Right lung (tissue), 2 donors: ENCODE measurements at regions not wholly inside any gene's neighbourhood (a gene's known extent, or its start where the extent isn't known, plus 50 kb on each side); places are given as distances from the start of the nearest gene placed in this dataset.
"Not testable (repeated sequence)": the region's sequence is repeated elsewhere in the genome, so short reads cannot be mapped to it uniquely, and the experiment has no call there.

Source experiments
- DNase-seq, 2 donors: peaks; one replicate each; pipeline ENCODE4 v3.0.0-alpha.2; 2013

- no peak for DNase-seq
Observed at GRCh38 chr6:37580176-37580955, 80.7 kb upstream of the CCDC167 start.

DNA sequence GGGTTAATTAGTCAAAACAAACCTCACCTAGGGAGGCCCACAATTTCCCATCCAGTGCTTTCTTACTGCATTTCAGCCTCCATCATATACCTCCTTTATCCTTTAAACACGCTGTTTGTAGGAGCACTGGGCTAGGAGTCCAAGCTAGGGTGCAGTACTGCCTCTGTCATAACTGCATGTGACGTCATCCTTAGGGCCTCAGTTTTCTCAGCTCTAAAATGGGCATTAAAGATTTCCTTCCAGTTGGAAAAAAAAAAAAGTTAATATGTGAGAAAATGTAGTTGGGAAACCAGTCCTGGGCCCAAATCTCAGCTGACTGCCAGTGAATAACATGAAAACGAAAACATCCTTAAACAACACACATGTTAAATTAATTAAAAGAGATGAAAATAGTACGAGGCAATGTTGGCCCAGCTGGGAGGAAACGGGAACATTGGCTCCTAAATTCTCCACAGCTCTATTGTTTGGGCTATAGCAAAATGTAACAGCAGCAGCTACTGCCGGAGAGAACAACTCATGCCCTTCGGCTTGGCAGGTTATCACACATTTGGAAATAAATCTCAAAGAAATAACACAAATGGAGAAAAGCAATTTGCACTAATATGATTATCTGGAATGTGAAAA, 79.9 kb upstream of the CCDC167 start:
- no peak for DNase-seq

DNA sequence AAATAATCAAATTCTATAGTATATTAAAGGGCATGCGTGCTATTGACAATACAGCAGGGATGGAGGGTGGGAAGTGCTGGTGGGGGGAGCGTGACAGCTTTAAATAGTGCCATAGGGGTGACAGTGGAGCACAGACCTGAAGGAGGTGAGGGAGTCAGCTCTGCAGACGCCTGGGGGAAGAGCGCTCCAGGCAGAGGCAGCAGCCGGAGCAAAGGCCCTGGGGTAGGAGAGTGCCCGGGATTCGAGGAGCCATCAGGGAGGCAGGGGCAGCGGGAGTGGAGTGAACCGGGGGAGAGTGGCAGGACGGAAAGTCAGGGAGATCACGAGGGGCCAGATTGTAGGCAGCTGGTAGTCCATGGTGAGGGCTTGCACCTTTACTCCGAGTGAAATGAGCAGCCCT, 78.4 kb upstream of the CCDC167 start:
- DNase-seq = no peak

DNA sequence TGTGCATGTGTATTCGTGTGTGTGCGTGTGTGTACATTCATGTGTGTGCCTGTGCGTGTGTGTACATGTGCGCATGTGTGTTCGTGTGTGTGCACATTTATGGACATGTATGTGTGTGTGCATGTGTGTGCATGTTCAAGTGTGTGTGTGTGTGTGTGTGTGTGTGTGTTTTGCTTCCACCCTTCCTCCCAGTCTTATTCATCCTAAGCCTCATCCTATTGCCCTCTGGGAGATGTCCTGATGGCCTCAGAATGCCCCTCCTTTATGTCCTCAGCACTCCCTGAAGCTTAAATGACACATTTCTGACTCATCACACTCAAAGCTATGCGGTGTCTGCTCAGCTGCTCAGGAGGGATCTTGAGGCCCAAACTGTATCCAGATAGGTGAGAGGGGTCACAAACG, 76.6 kb upstream of the CCDC167 start:
- no peak for DNase-seq

- DNase-seq = no peak
Observed at GRCh38 chr6:37575221-37575620, 75.5 kb upstream of the CCDC167 start.

DNA sequence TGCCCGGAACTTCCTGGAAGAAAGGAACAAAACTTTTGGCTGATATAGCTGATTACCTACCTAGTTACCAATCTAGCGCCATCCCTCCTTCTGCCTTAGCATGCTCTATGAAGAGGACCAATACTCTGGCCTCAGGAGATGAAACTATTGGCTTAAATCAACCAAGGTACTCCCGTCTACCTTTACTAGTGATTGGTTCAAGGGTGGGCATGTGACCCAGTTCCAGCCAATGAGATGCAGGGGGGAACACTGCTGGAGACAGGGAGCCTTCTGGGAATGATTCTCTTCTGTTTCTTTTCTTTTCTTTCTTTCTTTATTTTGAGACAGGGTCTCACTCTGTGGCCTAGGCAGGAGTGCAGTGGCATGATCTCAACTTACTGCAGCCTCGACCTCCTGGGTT, 72.6 kb upstream of the CCDC167 start:
- no peak for DNase-seq

DNA sequence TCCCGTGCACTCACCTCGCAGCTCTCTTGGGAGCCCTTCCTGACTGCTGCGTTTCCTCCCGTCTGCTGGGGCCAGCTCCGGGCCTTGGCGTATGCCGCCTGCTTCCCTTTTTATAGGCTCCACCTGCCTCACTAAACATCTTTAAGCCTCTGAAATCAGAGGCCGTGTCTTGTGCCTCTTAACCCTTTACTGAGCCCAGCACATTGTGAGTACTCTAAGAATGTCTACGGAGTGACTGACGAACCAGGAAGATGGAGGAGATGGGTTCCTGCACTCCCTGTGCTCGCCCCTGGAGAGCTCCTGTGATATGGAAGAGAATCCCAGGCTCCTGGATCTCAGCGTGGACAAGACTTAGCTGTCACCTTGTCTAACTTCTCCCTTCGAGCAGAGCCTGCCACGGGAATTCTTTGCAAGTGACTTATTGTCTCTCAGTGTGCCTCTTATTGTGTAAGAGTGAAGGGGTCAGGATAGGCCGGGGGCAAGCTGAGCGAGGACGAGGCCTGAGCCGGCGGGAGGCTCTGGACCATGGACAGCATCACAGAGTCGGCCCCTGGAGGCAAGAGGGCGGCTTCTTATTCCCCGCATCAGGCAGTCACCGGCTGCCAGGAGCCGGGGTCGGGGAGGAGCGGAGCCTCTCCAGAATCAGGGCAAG, 70.9 kb upstream of the CCDC167 start:
- no peak for DNase-seq

DNA sequence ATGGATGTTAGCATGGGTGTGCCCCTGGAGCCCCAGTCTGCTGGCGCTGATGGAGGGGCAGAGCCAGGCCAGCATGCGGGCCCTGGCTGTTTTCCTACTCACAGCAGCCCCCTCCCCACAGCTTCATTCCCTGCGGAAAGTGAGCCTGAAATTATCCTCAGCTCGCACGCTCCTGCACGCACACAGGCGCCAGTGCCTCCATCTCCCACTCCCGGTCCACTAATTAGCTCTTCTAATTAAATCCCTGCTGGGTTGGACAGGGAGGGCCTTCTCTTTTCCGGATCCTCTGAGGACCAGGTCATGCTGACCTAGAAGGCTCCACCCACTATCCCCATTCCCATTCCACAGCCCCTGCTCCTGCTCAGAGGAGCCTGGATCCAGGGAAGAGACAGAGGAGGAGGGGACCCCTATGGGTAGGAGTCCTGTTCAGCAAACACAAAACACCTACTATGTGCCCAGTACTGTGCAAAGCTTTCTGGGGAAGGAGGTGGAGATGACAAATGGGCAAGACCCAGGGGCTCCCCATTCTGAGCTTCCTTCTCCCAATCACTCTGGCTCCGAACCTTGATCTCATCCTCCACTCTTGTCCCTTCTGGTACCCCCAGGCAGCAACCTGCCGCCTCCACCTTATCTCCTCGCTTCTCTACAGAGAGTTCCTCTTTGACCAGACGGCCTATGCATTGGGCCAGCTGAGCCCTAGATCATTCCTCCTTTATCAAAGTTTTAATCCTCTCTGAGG, 70.2 kb upstream of the CCDC167 start:
- no peak for DNase-seq

- no peak for DNase-seq
Observed at GRCh38 chr6:37569317-37569716, 69.6 kb upstream of the CCDC167 start.

GRCh38 chr6:37566950-37567349, 67.3 kb upstream of the CCDC167 start:
- no peak for DNase-seq

GRCh38 chr6:37566111-37566949, 66.6 kb upstream of the CCDC167 start:
- DNase-seq = peak; percentile 39 to 41

GRCh38 chr6:37565267-37566110, 65.8 kb upstream of the CCDC167 start:
- peak in 1 of 2 donors; percentile 24 for DNase-seq

- not testable (repeated sequence) for DNase-seq
Observed at GRCh38 chr6:37562926-37563288, 63.2 kb upstream of the CCDC167 start.

GRCh38 chr6:37561361-37561760, 61.7 kb upstream of the CCDC167 start:
- DNase-seq = no peak

GRCh38 chr6:37560737-37561103, 61.0 kb upstream of the CCDC167 start:
- no peak for DNase-seq

- DNase-seq = no peak
Observed at GRCh38 chr6:37559501-37559900, 59.8 kb upstream of the CCDC167 start.

DNA sequence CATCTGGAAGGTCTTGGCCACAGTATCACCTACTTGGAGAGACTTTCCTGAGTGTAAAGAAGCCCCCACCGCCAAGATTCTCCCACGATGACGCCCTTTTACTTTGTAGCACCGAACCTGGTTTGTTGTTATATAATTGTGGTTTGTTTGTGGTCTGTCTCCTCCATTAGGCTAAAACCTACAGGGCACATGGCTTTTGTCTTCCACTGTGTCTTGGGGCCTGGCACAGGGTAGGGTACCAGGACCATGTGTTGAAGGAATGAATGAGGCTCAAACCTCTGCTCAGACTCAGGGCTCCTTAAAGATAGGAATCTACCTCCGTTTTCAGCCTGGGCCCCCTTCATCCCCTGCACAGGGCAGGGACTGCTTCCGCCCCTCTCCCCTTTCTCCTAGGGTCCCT, 59.4 kb upstream of the CCDC167 start:
- no peak for DNase-seq

DNA sequence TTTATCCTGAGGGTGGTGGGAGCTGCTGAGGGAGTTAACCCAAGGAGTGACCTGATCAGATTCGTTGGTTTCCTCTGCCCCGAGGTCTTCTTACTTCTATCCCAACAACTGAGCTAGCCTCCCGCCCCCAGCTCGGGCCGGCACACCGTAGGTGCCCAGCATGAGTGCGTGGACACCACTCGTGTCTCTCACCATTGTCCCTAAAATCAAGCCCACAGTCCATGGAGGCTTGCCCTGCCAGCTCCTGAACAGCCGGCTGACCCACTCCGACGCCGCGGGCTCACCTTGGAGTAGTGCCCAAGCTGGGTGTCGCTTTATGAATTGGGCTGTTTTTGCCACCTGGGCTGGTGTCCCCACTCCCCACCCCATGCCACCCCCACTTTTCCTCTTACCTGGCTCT, 59.0 kb upstream of the CCDC167 start:
- no peak for DNase-seq

DNA sequence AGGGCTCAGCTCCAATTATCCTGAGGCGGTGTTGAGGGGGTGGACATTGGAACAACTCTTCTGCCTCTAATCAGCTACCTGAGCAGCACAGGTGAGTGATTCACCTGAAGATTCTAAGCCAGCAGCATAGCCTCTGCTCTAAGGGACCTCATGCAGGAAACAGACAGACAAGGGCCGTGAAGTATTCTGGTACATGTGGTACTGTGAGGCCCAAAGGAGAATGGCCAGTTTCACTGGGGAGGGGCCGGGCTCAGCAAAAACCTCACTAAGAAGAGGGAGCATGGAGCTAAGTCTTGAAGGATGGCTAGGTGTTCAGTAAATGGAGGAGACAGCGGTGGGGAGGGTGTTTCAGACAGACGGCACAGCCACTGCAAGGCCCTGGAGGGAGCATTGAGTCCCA, 58.5 kb upstream of the CCDC167 start:
- DNase-seq = no peak

DNA sequence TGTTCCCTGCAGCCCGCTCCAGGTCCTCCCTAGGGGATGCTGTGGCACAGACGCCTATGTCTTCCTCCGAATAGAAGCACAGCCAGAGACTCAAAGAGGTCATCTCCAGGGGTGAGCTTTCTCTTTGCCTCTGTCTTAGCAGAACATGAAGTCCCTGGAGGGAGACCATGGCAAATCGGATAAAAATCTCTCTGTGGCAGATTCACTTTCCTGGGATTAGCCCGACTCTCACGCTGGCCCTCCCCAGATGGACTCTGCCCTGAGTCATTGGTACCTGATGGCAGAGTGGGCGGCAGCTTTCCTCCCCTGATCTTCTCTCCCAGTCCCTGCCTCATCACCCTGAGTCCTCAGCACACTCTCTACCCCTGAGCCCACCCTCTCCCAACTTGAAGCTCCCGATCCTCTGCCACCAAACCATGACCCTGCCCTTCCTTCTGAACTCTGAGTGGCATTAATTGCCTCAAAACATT, 58.0 kb upstream of the CCDC167 start:
- no peak for DNase-seq
